Hepatocyte (in vitro differentiated cells): ENCODE measurements at regions not wholly inside any gene's neighbourhood (a gene's known extent, or its start where the extent isn't known, plus 50 kb on each side); places are given as distances from the start of the nearest gene placed in this dataset.

Experiments used
- DNase-seq: peaks from one replicate; pipeline ENCODE4 v3.0.0-alpha.2; 2016; ENCODE audit warnings: low spot score
- H2AFZ ChIP-seq: fragments of 200-600 bp; sonication (generic); 2 replicates; pipeline ENCODE4 v1.6.0; 2016; ENCODE audit warnings: antibody characterized with exemption, mild to moderate bottlenecking
- H3K27ac ChIP-seq: fragments of 200-600 bp; sonication (generic); 2 replicates; pipeline ENCODE4 v1.5.1; 2016; ENCODE audit warnings: mild to moderate bottlenecking
- H3K27me3 ChIP-seq: fragments of 200-600 bp; sonication (generic); 2 replicates; pipeline ENCODE4 v1.6.1; 2016
- H3K36me3 ChIP-seq: fragments of 200-600 bp; sonication (generic); replicated peaks from 2 replicates; pipeline ENCODE4 v1.5.1; 2016; ENCODE audit warnings: low read depth; ENCODE audit not compliant: insufficient read depth
- H3K4me1 ChIP-seq: fragments of 200-600 bp; sonication (generic); 2 replicates; pipeline ENCODE4 v1.5.1; 2016; ENCODE audit warnings: mild to moderate bottlenecking, moderate library complexity; ENCODE audit not compliant: insufficient read depth
- H3K4me2 ChIP-seq: fragments of 200-600 bp; sonication (generic); 2 replicates; pipeline ENCODE4 v1.6.0; 2016
- H3K4me3 ChIP-seq: fragments of 200-600 bp; sonication (generic); 2 replicates; pipeline ENCODE4 v1.5.1; 2016; ENCODE audit warnings: mild to moderate bottlenecking
- H3K79me2 ChIP-seq: fragments of 200-600 bp; sonication (generic); 2 replicates; pipeline ENCODE4 v1.6.0; 2017; ENCODE audit warnings: mild to moderate bottlenecking
- H3K9me2 ChIP-seq: fragments of 200-600 bp; sonication (generic); replicated peaks from 2 replicates; pipeline ENCODE4 v1.6.0; 2017; ENCODE audit warnings: mild to moderate bottlenecking; ENCODE audit not compliant: insufficient read depth
- H3K9me3 ChIP-seq: fragments of 200-600 bp; sonication (generic); 2 replicates; pipeline ENCODE4 v1.5.1; 2016; ENCODE audit warnings: low read depth, mild to moderate bottlenecking
- H4K20me1 ChIP-seq: fragments of 200-600 bp; sonication (generic); 2 replicates; pipeline ENCODE4 v1.6.0; 2016; ENCODE audit warnings: mild to moderate bottlenecking; ENCODE audit not compliant: insufficient read depth, poor library complexity, severe bottlenecking
- CTCF ChIP-seq: fragments of 200-600 bp; sonication (generic); IDR thresholded peaks from 2 replicates; pipeline ENCODE4 v1.5.1; 2016; ENCODE audit warnings: antibody characterized with exemption, mild to moderate bottlenecking; ENCODE audit not compliant: poor library complexity
- EZH2 ChIP-seq: fragments of 200-600 bp; sonication (generic); IDR thresholded peaks from 2 replicates; pipeline ENCODE4 v1.6.1; 2016; ENCODE audit warnings: antibody characterized with exemption, mild to moderate bottlenecking, borderline replicate concordance
- EZH2phosphoT487 ChIP-seq: fragments of 200-600 bp; sonication (generic); IDR thresholded peaks from one replicate; pipeline ENCODE4 v1.6.1; 2018; ENCODE audit warnings: antibody characterized with exemption, mild to moderate bottlenecking, low read depth, moderate library complexity; ENCODE audit not compliant: unreplicated experiment, severe bottlenecking
- WGBS: methylation state at CpG from one replicate; pipeline ENCODE4 v1.1.6; 2016; ENCODE audit warnings: low lambda C conversion rate; ENCODE audit errors: missing lambda C conversion rate; 5-methylcytosine and 5-hydroxymethylcytosine counted together

GRCh38 chr5:29277642-29278041, 1915.8 kb upstream of the CDH6 start:
- WGBS: 84% methylated on average over 2 of the region's 2 CpGs
- no peak overlapping the region for H3K4me3 ChIP-seq
- TF ChIP-seq CTCF (no peak), EZH2phosphoT487 (no peak), EZH2 (no peak)

GRCh38 chr5:29276371-29276770, 1917.1 kb upstream of the CDH6 start:
- Histone ChIP-seq H4K20me1 (no peaks in the 10 kb centered on the region), H3K27me3 (no peaks in the 10 kb centered on the region), H3K9me3 (no peaks in the 10 kb centered on the region), H3K4me3 (no peak overlapping the region), H3K36me3 (no peaks in the 10 kb centered on the region), H3K9me2 (no peaks in the 10 kb centered on the region), H3K4me2 (no peak overlapping the region), H3K27ac (no peak overlapping the region), H3K4me1 (no peaks in the 10 kb centered on the region), H3K79me2 (no peaks in the 10 kb centered on the region), H2AFZ (no peak overlapping the region)
- TF ChIP-seq EZH2phosphoT487 (no peak), EZH2 (no peak), CTCF (no peak)
- WGBS: 100% methylated on average over 1 of the region's 1 CpG
- DNase-seq: no peak

More at GRCh38 chr5:29277642-29278041, 1915.8 kb upstream of the CDH6 start:
- Histone ChIP-seq H3K9me2 (no peaks in the 10 kb centered on the region), H3K27ac (no peak overlapping the region), H2AFZ (no peak overlapping the region), H3K27me3 (no peaks in the 10 kb centered on the region), H3K4me2 (no peak overlapping the region), H4K20me1 (no peaks in the 10 kb centered on the region), H3K79me2 (no peaks in the 10 kb centered on the region), H3K4me1 (no peaks in the 10 kb centered on the region), H3K9me3 (no peaks in the 10 kb centered on the region), H3K36me3 (no peaks in the 10 kb centered on the region)
- DNase-seq: no peak

- Histone ChIP-seq H2AFZ (no peak overlapping the region), H3K4me3 (no peak overlapping the region), H4K20me1 (no peaks in the 10 kb centered on the region), H3K4me2 (no peak overlapping the region), H3K36me3 (no peaks in the 10 kb centered on the region), H3K79me2 (no peaks in the 10 kb centered on the region), H3K27me3 (no peaks in the 10 kb centered on the region), H3K9me3 (no peaks in the 10 kb centered on the region), H3K9me2 (no peaks in the 10 kb centered on the region), H3K27ac (no peak overlapping the region), H3K4me1 (no peaks in the 10 kb centered on the region)
- DNase-seq: no peak
- no peak for TF ChIP-seq EZH2phosphoT487
- no peak for TF ChIP-seq EZH2
- TF ChIP-seq CTCF: no peak
- WGBS: 97% methylated on average over 4 of the region's 4 CpGs
These were observed 1929.6 kb upstream of the CDH6 start for GRCh38 chr5:29263915-29264351.
